TTC549 (cell line): ENCODE measurements at regions not wholly inside any gene's neighbourhood (a gene's known extent, or its start where the extent isn't known, plus 50 kb on each side); places are given as distances from the start of the nearest gene placed in this dataset.

ENCODE experiments used
- FAIRE-seq: peaks from 2 replicates; lab custom pipeline; 2012; peaks lifted over from hg19 to GRCh38; lab: Jason Lieb, UNC

DNA sequence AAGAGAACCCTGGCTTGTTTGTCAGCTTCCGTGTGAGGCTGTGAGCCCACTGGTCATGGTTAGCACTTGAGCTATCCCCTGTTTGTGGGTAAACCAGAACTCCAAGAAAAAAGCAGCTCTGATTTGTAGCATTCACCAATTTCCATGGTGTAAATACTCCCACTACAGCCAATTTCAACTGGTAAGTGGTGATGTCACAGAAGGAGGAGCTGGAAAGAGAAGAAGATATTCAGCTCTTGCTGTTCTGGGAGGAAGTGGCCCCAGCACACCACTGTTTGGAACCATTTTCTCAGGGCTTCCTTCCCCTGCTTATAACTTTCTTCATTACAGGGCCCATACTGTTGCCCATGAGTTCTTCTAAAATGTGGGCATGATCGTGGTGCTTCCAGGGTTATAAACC is 500.1 kb upstream of the ZMIZ1 start:
- FAIRE-seq = no peak

DNA sequence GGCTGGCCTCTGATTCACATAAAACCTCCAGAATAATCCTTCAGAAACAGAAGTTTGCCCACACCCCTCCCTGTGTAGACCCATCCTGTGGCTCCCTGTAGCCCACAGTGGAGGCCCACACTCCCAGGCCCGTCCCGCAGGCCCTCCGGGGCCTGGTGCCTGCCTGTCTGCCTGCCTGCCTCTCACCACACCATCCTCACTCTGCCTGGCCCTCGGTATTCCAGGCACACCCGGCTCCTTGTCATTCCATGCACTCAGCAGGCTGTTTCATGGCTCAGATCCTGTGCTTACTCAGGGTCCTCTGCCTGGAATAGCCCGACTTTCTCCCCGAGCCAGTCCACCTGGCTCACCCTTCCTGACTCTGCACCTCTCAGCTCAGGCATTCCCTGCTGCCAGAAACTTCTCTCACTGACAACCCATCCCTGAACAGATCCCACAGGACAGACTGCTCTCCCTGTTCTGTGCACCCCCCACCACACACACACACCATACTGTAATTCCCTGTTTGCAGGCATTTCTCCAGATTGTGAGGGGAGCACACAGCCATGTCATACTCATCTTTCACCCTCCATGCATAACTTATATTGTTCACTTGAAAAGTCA is 498.0 kb upstream of the ZMIZ1 start:
- FAIRE-seq = no peak

DNA sequence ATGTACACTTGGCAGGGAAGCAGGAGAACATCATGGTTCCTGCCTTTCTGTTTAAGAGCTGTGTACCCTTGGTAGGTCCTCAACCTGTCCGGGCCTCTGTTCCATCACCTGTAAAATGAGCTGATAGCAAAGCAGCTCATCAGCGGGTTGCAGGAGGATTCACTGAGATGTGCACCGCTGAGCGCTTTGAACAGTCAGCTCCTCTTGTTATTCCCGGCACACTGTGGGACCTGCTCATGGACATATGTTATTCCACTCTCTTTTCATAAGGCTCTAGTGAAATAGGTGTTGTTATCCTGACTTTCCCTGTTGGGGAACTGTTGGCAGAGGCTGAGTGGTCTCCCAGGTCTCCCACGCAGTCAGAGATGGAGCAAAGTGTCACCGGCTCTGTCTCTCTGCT is 497.5 kb upstream of the ZMIZ1 start:
- no peak for FAIRE-seq

DNA sequence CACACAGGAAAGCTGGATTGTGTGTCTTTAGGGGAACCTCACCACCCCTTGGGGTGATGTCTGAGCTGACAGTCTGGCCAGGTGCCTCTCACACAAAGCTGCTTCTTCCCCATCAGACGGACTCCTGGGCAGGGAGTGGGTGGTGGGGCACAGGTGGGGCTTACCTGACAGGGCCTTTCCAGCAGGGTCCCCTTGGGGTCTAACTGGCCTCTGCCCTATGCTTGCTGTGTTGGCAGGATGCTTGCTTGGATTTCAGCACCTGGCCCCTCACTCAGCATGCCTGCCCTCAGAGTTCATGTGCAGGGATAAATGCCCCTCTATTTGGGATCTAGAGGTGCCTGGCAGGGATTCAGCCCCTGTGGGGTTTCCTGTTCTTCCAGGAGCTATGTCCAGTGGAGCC is 496.9 kb upstream of the ZMIZ1 start:
- FAIRE-seq = no peak

DNA sequence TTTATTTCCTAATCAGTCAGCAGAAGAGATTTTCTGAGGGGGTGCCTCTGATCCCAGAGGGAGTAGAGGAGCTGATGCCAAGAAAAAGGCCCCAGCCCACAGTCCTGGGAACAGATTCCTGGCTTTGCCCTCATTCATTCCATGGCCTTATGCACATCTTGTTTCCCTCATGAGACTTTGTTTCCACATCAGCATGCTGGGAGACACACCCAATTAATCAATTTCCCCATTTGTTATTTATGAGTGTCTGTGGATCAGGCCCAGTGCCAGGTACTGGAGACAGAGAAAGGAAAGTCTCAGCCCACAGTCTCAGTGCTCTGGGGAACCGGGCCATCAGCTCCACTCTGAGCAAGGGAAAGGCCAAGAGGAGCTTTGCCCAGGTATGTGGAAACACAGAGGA is 496.2 kb upstream of the ZMIZ1 start:
- no peak for FAIRE-seq

DNA sequence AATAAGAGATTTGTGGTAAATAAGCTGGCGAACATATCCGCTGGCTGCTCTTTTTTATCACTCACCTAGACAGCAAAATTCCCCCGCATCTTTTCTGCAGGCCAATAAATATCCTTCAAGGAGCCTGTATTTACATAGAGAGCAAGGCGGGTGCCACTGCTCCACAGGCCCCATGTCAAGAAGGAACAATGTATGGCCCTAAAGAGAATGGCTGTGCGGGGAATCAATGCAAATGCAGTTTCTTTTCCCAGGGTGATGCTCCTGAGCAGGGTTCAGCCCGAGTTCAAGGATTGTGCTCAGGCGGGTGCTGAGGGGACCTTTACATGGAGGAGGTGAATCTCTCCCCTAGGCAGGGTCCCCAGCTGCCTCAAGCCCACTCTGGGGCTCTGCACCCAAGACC is 494.2 kb upstream of the ZMIZ1 start:
- FAIRE-seq = no peak

DNA sequence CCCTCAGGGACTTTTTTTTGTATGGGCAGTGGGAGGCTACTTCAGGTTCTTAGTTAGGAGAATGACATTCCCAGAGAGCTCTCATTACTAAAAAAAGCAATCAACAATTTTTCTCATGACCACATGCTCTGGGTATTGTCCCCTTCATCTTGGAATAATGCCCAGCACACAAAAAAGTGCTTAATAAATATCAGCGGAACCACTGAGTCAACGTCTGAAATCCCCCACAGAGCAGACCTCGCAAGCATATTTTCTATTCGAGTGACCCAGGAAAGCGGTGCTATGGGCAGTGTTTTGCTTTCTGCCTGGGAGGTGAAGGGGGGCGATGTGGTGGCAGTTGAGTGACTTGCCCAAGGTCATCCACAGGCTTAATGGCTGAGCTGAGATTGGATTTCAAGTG is 493.4 kb upstream of the ZMIZ1 start:
- no peak for FAIRE-seq

DNA sequence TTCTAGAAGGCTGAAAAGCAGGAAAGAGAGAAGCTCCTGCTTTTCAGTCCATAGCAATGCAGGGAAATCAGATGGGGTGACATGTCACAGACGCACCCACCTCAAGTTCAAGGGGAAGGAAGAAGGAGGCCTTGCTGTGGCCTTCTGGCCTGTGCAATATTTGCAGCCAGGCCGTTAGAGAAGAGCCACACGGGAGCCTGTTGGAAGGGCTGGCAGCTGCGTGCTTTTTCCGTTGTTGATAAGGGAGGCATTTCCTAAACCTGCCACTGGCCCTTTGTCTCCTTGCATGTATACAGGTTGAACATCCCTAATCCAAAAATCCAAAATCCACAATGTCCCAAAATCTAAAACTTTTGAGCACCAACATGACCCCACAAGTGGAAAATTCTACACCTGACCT is 492.5 kb upstream of the ZMIZ1 start:
- no peak for FAIRE-seq

DNA sequence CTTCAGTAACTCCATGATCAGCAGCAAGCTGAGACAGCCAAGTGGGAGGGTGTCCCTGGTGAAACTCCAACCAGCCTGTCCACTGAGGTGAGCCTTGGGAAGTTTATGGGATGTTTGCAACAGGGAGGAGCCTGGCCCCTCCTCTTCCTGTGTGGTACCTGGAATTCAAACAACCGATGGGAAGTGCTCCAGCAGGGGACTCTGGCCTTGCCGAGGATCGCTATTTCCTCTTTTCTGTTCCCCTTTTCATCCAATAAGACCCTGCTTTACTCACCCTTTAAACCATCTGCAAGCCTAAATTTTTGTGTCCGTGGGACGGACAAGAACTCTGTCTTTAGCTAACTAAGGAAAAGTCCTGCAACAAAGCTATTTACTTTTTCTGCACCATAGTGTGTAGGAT is 491.1 kb upstream of the ZMIZ1 start:
- FAIRE-seq = no peak

DNA sequence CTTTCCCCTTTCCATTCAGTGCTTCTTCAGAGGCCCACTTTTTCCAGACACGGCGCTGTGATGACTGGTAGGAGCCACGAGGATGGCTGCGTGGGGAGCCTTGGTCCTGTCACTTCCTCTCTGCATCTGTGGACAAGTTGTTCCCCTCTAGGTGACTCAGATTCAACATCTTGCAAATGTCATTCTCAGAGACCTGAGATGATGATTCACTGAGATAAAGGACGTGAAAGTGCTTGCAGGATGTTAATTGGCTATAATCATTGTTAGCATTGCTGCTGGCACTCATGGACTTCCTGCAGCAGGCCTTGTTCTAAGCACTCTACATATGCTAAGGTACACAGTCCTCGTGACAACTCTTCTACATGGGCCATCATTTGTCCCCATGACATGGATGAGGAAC is 489.8 kb upstream of the ZMIZ1 start:
- no peak for FAIRE-seq

DNA sequence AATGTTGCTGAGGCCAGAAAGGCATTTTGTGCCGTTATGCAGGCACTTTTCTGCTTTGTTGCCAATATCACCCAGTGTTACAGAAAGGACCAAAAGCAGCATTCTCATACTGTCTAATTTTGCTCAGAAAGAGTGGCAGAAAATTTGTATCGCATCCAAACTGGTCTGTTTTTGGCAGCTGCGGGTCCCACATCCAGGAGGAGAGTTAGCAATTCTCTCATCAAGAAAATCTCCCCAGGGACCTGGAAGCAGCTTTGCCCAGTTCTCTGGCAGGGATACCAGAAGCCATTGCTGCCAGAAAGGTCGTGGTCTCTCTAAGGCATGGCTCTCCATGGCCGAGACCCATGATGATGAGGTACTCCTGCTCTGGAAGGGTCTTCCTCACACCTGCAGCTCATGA is 489.2 kb upstream of the ZMIZ1 start:
- FAIRE-seq = no peak

DNA sequence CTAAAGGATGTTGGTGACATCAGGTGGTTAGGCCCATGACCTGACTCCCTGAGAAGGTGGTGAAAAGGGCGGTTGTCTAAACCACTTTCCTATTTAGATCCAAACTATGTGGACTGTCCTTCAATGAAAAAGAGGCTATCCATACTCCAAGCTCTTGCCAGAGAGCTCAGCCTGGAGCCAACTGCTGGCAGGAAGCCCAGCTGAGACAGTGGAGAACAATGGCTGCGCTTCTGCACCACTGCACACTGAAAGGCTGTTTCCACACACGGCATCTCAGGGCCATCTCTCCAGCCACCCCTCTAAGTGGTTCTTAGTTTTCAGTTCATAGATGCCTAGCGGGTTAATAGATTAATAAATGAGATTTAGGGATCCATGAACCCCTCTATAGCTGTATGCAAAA is 488.8 kb upstream of the ZMIZ1 start:
- FAIRE-seq = no peak

DNA sequence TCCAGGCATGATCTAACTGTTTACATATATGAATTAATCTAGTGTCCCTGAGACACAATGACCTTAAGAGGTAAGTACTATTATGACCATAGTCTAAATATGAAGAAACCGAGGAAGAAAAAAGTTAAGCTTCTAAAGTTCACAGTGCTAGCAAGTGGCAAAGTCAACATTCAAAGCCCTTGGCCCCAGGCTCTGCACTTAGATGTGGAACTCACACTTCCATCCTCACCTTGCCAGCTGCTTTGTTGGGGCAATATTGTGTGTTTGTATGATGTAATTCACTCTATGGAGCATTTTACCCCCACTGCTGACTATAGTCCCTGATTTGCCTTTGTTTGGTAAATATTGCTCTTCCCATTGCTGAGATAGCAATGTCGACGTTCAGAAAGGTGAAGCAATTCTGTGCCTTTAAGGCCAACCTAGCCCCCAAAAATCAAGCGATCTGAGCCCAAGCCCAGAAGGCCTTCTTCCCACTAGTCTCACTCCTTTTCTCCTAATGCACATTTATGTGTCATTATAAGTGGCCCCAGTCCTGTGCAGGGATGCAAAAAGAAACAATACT is 487.6 kb upstream of the ZMIZ1 start:
- no peak for FAIRE-seq

DNA sequence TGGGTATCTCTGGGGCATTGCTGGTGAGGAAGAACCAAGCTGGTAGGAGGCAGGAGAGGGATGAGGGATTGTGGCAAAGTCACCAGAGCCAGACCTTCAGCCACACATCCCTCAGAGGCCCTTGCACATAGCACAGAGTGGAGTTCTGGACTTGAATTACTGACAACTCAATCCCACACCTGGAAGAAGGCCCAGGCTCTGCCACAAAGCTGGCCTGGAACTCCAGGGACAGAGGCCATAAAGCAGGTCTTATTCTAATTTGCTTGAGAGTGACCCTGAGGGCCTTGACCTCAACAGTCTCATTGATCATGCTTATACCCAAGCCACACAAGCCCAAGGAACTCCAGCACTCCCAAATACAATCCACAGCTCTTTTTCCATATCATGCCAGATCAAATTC is 486.2 kb upstream of the ZMIZ1 start:
- FAIRE-seq = no peak

DNA sequence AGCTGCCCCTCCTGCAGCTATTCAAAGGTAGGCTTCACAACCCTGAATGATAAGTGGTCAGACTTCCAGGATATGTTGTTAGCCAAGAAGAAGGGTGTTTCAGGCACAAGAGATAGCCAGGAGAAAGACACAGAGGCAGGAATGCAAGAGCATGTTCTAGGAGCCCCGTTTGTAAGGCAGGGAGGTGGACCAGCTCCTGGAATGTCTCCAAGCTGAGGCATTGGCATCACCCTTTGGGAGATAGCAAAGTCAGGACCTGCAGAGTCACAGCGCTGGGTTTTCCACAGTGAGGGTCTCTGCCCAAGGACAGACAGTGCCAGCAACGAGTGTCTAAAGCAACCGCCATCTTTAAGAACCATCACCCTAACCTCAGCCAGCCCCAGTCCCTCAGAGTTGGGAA is 484.5 kb upstream of the ZMIZ1 start:
- no peak for FAIRE-seq

DNA sequence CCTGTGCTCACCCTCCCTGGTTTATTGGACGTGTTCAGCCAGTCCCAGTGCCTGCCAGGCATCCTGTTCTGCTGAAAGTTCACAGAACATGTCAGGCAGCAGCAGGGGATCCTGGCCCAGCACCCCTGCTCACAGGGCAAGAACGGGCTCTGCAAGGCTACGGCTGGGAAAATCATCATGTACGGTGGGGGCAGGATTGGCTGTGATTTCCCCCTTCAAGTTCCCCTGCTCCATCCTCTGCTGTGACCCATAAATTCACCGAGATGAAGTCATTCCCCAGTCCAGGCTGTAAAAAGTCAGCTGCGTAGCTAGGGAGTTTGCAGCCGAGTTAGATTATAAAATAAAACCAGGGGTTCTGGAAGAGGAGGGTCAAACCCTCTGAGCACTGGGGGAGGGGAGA is 484.1 kb upstream of the ZMIZ1 start:
- no peak for FAIRE-seq

DNA sequence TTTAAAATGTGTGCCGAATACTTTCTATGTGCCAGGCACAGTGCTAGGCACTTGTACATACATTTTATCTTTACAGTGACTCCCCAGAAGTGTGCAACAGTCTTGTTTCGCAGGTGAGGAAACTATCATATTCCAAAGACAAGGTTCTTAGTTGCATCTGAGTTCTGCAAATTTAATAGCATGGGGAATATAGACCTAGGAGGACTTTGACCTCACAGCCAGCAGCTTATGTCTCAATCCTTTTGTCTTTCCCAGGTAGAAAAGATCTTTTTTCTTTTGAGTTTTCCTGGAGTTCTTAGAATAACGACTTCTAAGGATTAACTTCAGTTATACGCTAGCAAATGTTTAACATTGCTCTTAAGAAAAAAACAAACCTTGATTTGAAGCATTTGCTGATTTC is 482.8 kb upstream of the ZMIZ1 start:
- FAIRE-seq = no peak

DNA sequence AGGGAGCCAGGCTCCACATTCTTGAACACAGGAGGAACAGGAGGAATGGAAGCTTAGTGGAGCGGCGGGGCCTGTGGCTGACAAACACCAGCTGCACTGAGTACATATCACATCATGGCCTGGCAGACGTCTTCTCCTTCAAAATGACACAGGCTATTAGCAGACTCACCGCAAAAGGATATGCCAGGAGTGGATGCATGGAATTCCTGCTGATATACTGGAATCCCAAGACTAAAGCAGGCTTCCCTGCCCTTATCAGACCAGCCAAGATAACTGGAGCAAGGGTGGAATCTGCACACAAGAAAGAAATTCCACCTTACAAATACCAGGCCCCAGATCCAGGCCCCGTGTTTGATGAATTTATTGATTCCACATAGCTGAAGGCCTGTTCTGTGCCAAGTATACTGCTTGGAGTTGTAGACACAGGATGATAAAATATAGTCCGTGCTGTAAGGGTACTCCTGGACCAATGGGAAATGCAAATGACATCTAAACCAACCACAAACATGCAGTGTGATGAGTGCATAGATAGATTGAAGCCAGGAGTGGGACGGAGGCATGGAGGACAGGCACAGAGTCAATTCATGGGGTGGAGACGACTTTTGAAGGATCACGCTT is 480.5 kb upstream of the ZMIZ1 start:
- FAIRE-seq = no peak

DNA sequence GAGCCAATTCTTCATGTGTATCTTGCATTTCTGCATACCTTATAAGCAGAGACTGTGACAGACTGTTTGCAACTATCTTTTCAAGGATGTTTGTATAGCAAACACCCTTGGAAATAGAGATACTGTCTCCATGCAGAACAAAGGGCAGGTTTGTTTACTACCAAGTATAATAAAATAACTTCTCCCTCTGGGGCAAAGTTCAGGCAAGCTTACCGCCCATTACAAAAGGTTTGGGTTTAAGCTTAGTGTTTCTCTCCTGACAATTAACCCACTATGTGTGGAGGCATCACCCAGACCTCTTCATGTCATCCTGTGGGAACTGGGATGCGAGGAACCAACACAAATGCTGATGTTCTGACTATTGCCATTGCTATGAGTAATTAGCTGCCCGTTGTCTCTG is 479.1 kb upstream of the ZMIZ1 start:
- no peak for FAIRE-seq

DNA sequence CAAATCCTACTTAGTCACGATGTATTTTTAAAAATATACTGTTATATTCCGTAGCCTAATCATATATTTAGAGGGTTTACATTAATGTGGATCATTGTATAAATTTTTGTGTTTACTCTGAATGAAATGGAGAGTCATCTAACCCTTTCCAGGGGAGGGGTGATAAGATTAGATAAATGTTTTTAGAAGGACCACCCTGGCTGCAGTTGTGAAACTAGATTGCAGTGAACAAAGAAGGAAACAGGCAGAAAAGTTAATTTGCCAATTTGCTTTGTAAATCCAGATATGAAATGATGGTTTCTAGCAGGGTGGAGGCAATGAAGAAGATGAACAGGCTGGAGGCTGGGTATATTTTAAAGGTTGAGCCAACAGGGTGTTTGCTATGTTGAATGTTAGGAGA is 477.7 kb upstream of the ZMIZ1 start:
- no peak for FAIRE-seq

DNA sequence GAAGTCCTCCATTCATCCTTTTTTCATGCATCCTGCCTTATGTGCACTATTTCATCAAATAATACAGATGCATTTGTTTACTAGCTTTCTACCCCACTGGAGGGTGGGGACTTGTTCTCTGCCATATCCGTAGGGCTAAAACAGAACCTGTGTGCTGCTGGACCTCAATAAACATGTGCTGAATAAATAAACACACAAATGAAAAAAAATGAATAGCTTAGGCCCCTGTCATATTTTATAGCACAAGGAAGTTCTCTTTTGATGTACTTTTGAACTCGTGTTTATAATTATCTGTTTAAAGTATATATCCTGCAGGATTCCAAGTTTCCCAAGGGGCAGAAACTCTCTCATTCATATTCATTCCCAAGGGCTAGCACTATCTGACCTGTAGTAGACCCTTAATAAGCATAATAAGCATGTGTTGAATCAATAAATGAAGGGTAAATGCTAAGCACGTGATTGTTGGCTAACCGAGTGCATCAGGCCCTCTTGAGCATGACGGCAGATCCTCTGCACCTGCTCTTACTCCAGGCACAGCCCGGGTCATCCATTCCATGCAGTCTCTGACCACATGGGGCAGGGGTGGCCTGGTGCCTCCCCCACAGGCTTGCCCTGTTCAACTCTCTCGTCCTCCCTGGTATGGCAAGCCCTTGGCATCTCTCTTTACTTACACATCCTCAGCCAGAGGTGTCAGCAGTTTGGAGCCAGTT is 474.1 kb upstream of the ZMIZ1 start:
- no peak for FAIRE-seq

DNA sequence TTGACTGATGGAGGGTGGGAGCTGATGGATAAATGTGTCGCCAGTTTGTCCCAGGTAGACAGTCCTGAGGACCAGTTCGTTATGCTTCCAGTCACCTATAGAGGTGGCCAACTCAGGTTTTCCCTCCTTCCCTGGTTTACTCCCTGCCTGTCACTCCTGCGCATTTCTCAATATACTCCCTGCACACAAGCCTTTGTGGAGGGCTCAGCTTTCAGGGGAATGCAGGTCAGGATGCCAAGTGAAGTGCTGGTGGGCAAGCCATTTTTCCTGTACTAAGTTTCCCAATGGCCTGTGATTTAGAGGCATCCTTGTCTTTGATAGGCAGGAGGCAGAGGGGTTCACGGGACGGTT is 473.5 kb upstream of the ZMIZ1 start:
- no peak for FAIRE-seq

DNA sequence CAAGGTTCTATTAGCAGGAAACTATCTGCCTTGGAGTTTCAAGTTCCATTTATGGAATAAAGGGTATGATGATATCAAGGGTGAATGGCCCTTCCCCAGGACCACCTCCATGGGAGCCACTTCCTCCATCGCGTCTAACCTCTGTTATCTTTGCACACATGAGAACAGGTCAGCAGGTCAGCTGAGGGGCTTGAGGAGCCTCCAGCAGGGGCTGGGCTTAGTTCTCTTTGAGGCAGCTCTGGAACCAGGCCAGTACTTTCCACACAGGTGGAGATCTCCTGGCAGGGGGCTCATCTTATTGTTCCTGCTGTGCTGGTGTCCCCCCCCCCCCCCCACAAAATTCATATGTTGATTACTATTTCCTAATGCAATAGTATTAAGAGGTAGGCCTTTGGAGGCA is 472.2 kb upstream of the ZMIZ1 start:
- FAIRE-seq = no peak
